Endodermal cell (in vitro differentiated cells): ENCODE measurements at regions not wholly inside any gene's neighbourhood (a gene's known extent, or its start where the extent isn't known, plus 50 kb on each side); places are given as distances from the start of the nearest gene placed in this dataset.

Source experiments
- DNase-seq: peaks from one replicate; pipeline ENCODE4 v3.0.0-alpha.2; 2017
- H3K27ac ChIP-seq: 2 replicates; pipeline ENCODE4 v1.5.1; 2013; ENCODE audit warnings: mild to moderate bottlenecking, low read depth, low read length, moderate library complexity
- H3K27me3 ChIP-seq: 2 replicates; pipeline ENCODE4 v1.6.1; 2013; ENCODE audit warnings: mild to moderate bottlenecking, low read length, moderate library complexity; ENCODE audit not compliant: insufficient read depth, control insufficient read depth, poor library complexity, severe bottlenecking
- H3K36me3 ChIP-seq: 2 replicates; pipeline ENCODE4 v1.7.0; 2013; ENCODE audit warnings: mild to moderate bottlenecking, low read length, moderate library complexity; ENCODE audit not compliant: control insufficient read depth, insufficient read depth
- H3K4me1 ChIP-seq: one replicate; pipeline ENCODE4 v1.7.0; 2013; ENCODE audit warnings: low read length; ENCODE audit not compliant: control insufficient read depth, insufficient read depth
- H3K4me3 ChIP-seq: 2 replicates; pipeline ENCODE4 v1.5.1; 2013; ENCODE audit warnings: mild to moderate bottlenecking, low read length, moderate library complexity
- H3K9ac ChIP-seq: 2 replicates; pipeline ENCODE4 v1.6.1; 2013; ENCODE audit warnings: mild to moderate bottlenecking, low read length, moderate library complexity; ENCODE audit not compliant: poor library complexity, severe bottlenecking; ENCODE audit errors: extremely low read depth
- H3K9me3 ChIP-seq: 2 replicates; pipeline ENCODE4 v1.6.1; 2013; ENCODE audit warnings: mild to moderate bottlenecking, low read length, moderate library complexity; ENCODE audit not compliant: control insufficient read depth
- H3K27ac Mint-ChIP-seq: 2 replicates; pipeline ENCODE4 v1.8.0; 2020; ENCODE audit warnings: mixed read lengths
- H3K27me3 Mint-ChIP-seq: 2 replicates; pipeline ENCODE4 v1.8.0; 2021; ENCODE audit warnings: mild to moderate bottlenecking, mixed read lengths; ENCODE audit not compliant: insufficient read depth
- H3K36me3 Mint-ChIP-seq: 2 replicates; pipeline ENCODE4 v1.8.0; 2020; ENCODE audit warnings: low read depth, mixed read lengths
- H3K4me1 Mint-ChIP-seq: 2 replicates; pipeline ENCODE4 v1.8.0; 2020; ENCODE audit warnings: mixed read lengths
- H3K4me3 Mint-ChIP-seq: 2 replicates; pipeline ENCODE4 v1.8.0; 2020; ENCODE audit warnings: mild to moderate bottlenecking, moderate library complexity, mixed read lengths
- H3K9me3 Mint-ChIP-seq: 2 replicates; pipeline ENCODE4 v1.8.0; 2020; ENCODE audit warnings: mild to moderate bottlenecking, mixed read lengths
- CTCF ChIP-seq: fragments of 200-600 bp; sonication (generic); conservative IDR thresholded peaks from 2 replicates; pipeline ENCODE4 v1.5.0; 2021; ENCODE audit warnings: antibody characterized with exemption, mild to moderate bottlenecking
- WGBS, 2 experiments: methylation state at CpG; one replicate each; pipeline versions ENCODE4 v1.1.5 to v1.1.7; 2013; ENCODE audit warnings: missing lambda C conversion rate in 2 of 2, mixed read lengths in 1 of 2; ENCODE audit not compliant: insufficient coverage in 1 of 2, insufficient read length in 1 of 2; 5-methylcytosine and 5-hydroxymethylcytosine counted together

- WGBS, 2 experiments, result 100% methylated on average over 1 of the region's 2 CpGs; no CpG with 5 or more reads in 1 of the 2 experiments
- H3K27me3 ChIP-seq, result no peaks in the 10 kb centered on the region
- H3K4me1 ChIP-seq, result no peaks in the 10 kb centered on the region
- no peak overlapping the region for H3K9ac ChIP-seq
- no peak for TF ChIP-seq CTCF
- no peaks in the 10 kb centered on the region for H3K9me3 ChIP-seq
- no peak overlapping the region for H3K27ac Mint-ChIP-seq
- no peaks in the 10 kb centered on the region for H3K9me3 Mint-ChIP-seq
- H3K27ac ChIP-seq, result no peak overlapping the region
- peaks cover 1% of the 10 kb centered on the region for H3K27me3 Mint-ChIP-seq
- no peaks in the 10 kb centered on the region for H3K4me1 Mint-ChIP-seq
- no peak overlapping the region for H3K4me3 ChIP-seq
- no peak overlapping the region for H3K4me3 Mint-ChIP-seq
- no peaks in the 10 kb centered on the region for H3K36me3 ChIP-seq
- no peak for DNase-seq
- no peaks in the 10 kb centered on the region for H3K36me3 Mint-ChIP-seq
Measured at GRCh38 chr13:48910686-48911085, 65.0 kb upstream of the FNDC3A start.

GRCh38 chr13:48919751-48920150 is 56.0 kb upstream of the FNDC3A start:
- Mint-ChIP-seq H3K36me3 (no peaks in the 10 kb centered on the region), H3K27ac (no peak overlapping the region), H3K4me1 (peaks cover 16% of the 10 kb centered on the region), H3K27me3 (peaks cover 1% of the 10 kb centered on the region), H3K9me3 (peaks cover 13% of the 10 kb centered on the region), H3K4me3 (no peak overlapping the region)
- no peak for TF ChIP-seq CTCF
- WGBS, 2 experiments, result 86% methylated on average over 1 of the region's 1 CpG; no CpG with 5 or more reads in 1 of the 2 experiments
- Histone ChIP-seq H3K4me1 (no peaks in the 10 kb centered on the region), H3K36me3 (no peaks in the 10 kb centered on the region), H3K27me3 (no peaks in the 10 kb centered on the region), H3K9me3 (peaks cover 11% of the 10 kb centered on the region), H3K4me3 (no peak overlapping the region), H3K9ac (no peak overlapping the region), H3K27ac (no peak overlapping the region)
- no peak for DNase-seq

- Histone ChIP-seq H3K4me3 (no peak overlapping the region), H3K27ac (no peak overlapping the region), H3K27me3 (no peaks in the 10 kb centered on the region), H3K9ac (no peak overlapping the region), H3K36me3 (no peaks in the 10 kb centered on the region), H3K9me3 (peaks cover 11% of the 10 kb centered on the region), H3K4me1 (no peaks in the 10 kb centered on the region)
- WGBS, 2 experiments, result 90 to 100% methylated on average over 4 to 6 of the region's 6 CpGs
- H3K4me1 Mint-ChIP-seq, result peaks cover 16% of the 10 kb centered on the region
- H3K36me3 Mint-ChIP-seq, result no peaks in the 10 kb centered on the region
- H3K4me3 Mint-ChIP-seq, result no peak overlapping the region
- DNase-seq, result no peak
- no peak for TF ChIP-seq CTCF
- H3K27me3 Mint-ChIP-seq, result no peaks in the 10 kb centered on the region
- H3K27ac Mint-ChIP-seq, result no peak overlapping the region
- peaks cover 13% of the 10 kb centered on the region for H3K9me3 Mint-ChIP-seq
Measured at GRCh38 chr13:48920730-48921129, 55.0 kb upstream of the FNDC3A start.
